ENCODE measurements at regions not wholly inside any gene's neighbourhood (a gene's known extent, or its start where the extent isn't known, plus 50 kb on each side); places are given as distances from the start of the nearest gene placed in this dataset.

GRCh38 chr21:27487676-27488075, 520.8 kb upstream of the ADAMTS5 start:
- DNase-seq: no peak

GRCh38 chr21:27480841-27481261, 514.0 kb upstream of the ADAMTS5 start:
- no peak for DNase-seq

GRCh38 chr21:27477296-27477695, 510.4 kb upstream of the ADAMTS5 start:
- no peak for DNase-seq

GRCh38 chr21:27476696-27477095, 509.8 kb upstream of the ADAMTS5 start:
- DNase-seq: no peak

GRCh38 chr21:27475363-27475955, 508.6 kb upstream of the ADAMTS5 start:
- no peak for DNase-seq

- DNase-seq: no peak
Observed at GRCh38 chr21:27467366-27467765, 500.5 kb upstream of the ADAMTS5 start.

GRCh38 chr21:27466140-27466539, 499.3 kb upstream of the ADAMTS5 start:
- no peak for DNase-seq

- DNase-seq: no peak
Observed at GRCh38 chr21:27464648-27465047, 497.8 kb upstream of the ADAMTS5 start.

- no peak for DNase-seq
Observed at GRCh38 chr21:27462726-27463125, 495.8 kb upstream of the ADAMTS5 start.

GRCh38 chr21:27454234-27454633, 487.3 kb upstream of the ADAMTS5 start:
- DNase-seq: no peak

GRCh38 chr21:27451116-27451515, 484.2 kb upstream of the ADAMTS5 start:
- DNase-seq: no peak

- DNase-seq: no peak
Observed at GRCh38 chr21:27450216-27450615, 483.3 kb upstream of the ADAMTS5 start.

GRCh38 chr21:27448960-27449359, 482.1 kb upstream of the ADAMTS5 start:
- no peak for DNase-seq

- DNase-seq: no peak
Observed at GRCh38 chr21:27447843-27448242, 481.0 kb upstream of the ADAMTS5 start.

- no peak for DNase-seq
Observed at GRCh38 chr21:27429710-27430341, 462.9 kb upstream of the ADAMTS5 start.

- DNase-seq: no peak
Observed at GRCh38 chr21:27426196-27426595, 459.3 kb upstream of the ADAMTS5 start.

- DNase-seq: no peak
Observed at GRCh38 chr21:27425574-27425973, 458.7 kb upstream of the ADAMTS5 start.

- no peak for DNase-seq
Observed at GRCh38 chr21:27425172-27425571, 458.3 kb upstream of the ADAMTS5 start.

- DNase-seq: no peak
Observed at GRCh38 chr21:27424601-27425000, 457.7 kb upstream of the ADAMTS5 start.

GRCh38 chr21:27423906-27424595, 457.2 kb upstream of the ADAMTS5 start:
- no peak for DNase-seq

- DNase-seq: no peak
Observed at GRCh38 chr21:27423038-27423437, 456.1 kb upstream of the ADAMTS5 start.

GRCh38 chr21:27422435-27422834, 455.5 kb upstream of the ADAMTS5 start:
- no peak for DNase-seq

- DNase-seq: no peak
Observed at GRCh38 chr21:27421654-27422053, 454.8 kb upstream of the ADAMTS5 start.

- no peak for DNase-seq
Observed at GRCh38 chr21:27419153-27419552, 452.3 kb upstream of the ADAMTS5 start.

All from occipital lobe (tissue), 1 donor.